ENCODE measurements at regions not wholly inside any gene's neighbourhood (a gene's known extent, or its start where the extent isn't known, plus 50 kb on each side); places are given as distances from the start of the nearest gene placed in this dataset.

GRCh38 chr2:146847846-146848245, 997.0 kb upstream of the ACVR2A start:
- no peak for DNase-seq (ENCODE audit: low spot score)

GRCh38 chr2:146844226-146844990, 1000.4 kb upstream of the ACVR2A start:
- DNase-seq (ENCODE audit: low spot score), result no peak

- no peak for DNase-seq (ENCODE audit: low spot score)
Measured at GRCh38 chr2:146837857-146838256, 1007.0 kb upstream of the ACVR2A start.

- DNase-seq (ENCODE audit: low spot score), result no peak
Measured at GRCh38 chr2:146826388-146826787, 1018.4 kb upstream of the ACVR2A start.

- DNase-seq (ENCODE audit: low spot score), result no peak
Measured at GRCh38 chr2:146821836-146822316, 1023.0 kb upstream of the ACVR2A start.

- DNase-seq (ENCODE audit: low spot score), result no peak
Measured at GRCh38 chr2:146820672-146821071, 1024.2 kb upstream of the ACVR2A start.

- DNase-seq (ENCODE audit: low spot score), result no peak
Measured at GRCh38 chr2:146818122-146818521, 1026.7 kb upstream of the ACVR2A start.

GRCh38 chr2:146817613-146818012, 1027.2 kb upstream of the ACVR2A start:
- DNase-seq (ENCODE audit: low spot score), result no peak

GRCh38 chr2:146814971-146815370, 1029.9 kb upstream of the ACVR2A start:
- DNase-seq (ENCODE audit: low spot score), result no peak

GRCh38 chr2:146807568-146808168, 1037.2 kb upstream of the ACVR2A start:
- DNase-seq (ENCODE audit: low spot score), result no peak

- DNase-seq (ENCODE audit: low spot score), result no peak
Measured at GRCh38 chr2:146806364-146807005, 1038.3 kb upstream of the ACVR2A start.

GRCh38 chr2:146804288-146804687, 1040.5 kb upstream of the ACVR2A start:
- no peak for DNase-seq (ENCODE audit: low spot score)

- no peak for DNase-seq (ENCODE audit: low spot score)
Measured at GRCh38 chr2:146801886-146802285, 1042.9 kb upstream of the ACVR2A start.

GRCh38 chr2:146786396-146786795, 1058.4 kb upstream of the ACVR2A start:
- DNase-seq (ENCODE audit: low spot score), result no peak

- DNase-seq (ENCODE audit: low spot score), result no peak
Measured at GRCh38 chr2:146785101-146785500, 1059.7 kb upstream of the ACVR2A start.

- no peak for DNase-seq (ENCODE audit: low spot score)
Measured at GRCh38 chr2:146784602-146785001, 1060.2 kb upstream of the ACVR2A start.

GRCh38 chr2:146777181-146777580, 1067.6 kb upstream of the ACVR2A start:
- DNase-seq (ENCODE audit: low spot score), result no peak

GRCh38 chr2:146776596-146776995, 1068.2 kb upstream of the ACVR2A start:
- no peak for DNase-seq (ENCODE audit: low spot score)

- DNase-seq (ENCODE audit: low spot score), result no peak
Measured at GRCh38 chr2:146771531-146771930, 1073.3 kb upstream of the ACVR2A start.

GRCh38 chr2:146764301-146764700, 1080.5 kb upstream of the ACVR2A start:
- no peak for DNase-seq (ENCODE audit: low spot score)

GRCh38 chr2:146762786-146763185, 1082.0 kb upstream of the ACVR2A start:
- DNase-seq (ENCODE audit: low spot score), result no peak

- no peak for DNase-seq (ENCODE audit: low spot score)
Measured at GRCh38 chr2:146754606-146755005, 1090.2 kb upstream of the ACVR2A start.

Data from mesenteric fat pad (tissue), 1 donor.